Caco-2 (cell line): ENCODE measurements at regions not wholly inside any gene's neighbourhood (a gene's known extent, or its start where the extent isn't known, plus 50 kb on each side); places are given as distances from the start of the nearest gene placed in this dataset.
"Not testable (repeated sequence)": the region's sequence is repeated elsewhere in the genome, so short reads cannot be mapped to it uniquely, and the experiment has no call there.

ENCODE experiments used
- BruUV-seq: library from RNA; stranded (reverse); fragments of 400-500 nt; replicated peaks from 2 replicates; lab custom pipeline; 2021; lab: Mats Ljungman, UMichigan
- CTCF ChIA-PET: fragments of 300-600 bp; sonication (Branson Sonifier 250); formaldehyde crosslinking; loops from one replicate; lab custom pipeline; 2022; ENCODE audit warnings: antibody characterized with exemption; lab: Charles Lee
- POLR2A ChIA-PET: fragments of 300-600 bp; sonication (Branson Sonifier 250); formaldehyde crosslinking; loops from one replicate; lab custom pipeline; 2022; ENCODE audit warnings: antibody characterized with exemption; lab: Charles Lee
- DNase-seq, 2 experiments: peaks; one replicate each; pipeline versions ENCODE4 v3.0.0 to v3.0.0-alpha.2; 2020 to 2022
- H3K27me3 ChIP-seq: replicated peaks from 2 replicates; pipeline ENCODE4 v1.6.0; 2011; ENCODE audit warnings: low read length; ENCODE audit not compliant: control insufficient read depth, insufficient read depth
- H3K36me3 ChIP-seq: 2 replicates; pipeline ENCODE4 v1.5.1; 2011; ENCODE audit warnings: low read length; ENCODE audit not compliant: control insufficient read depth, insufficient read depth
- H3K4me1 ChIP-seq: fragments of 250-450 bp; sonication (Bioruptor Pico); 2 replicates; pipeline ENCODE4 v1.5.1; 2020; ENCODE audit warnings: mild to moderate bottlenecking
- H3K4me3 ChIP-seq: 2 replicates; pipeline ENCODE4 v1.5.1; 2011; ENCODE audit warnings: low read depth, mild to moderate bottlenecking, control low read depth, low read length
- H3K9me3 ChIP-seq: fragments of 250-450 bp; sonication (Bioruptor Pico); 2 replicates; pipeline ENCODE4 v1.5.1; 2020; ENCODE audit warnings: mild to moderate bottlenecking, moderate library complexity
- H3K27ac Mint-ChIP-seq: one replicate; pipeline ENCODE4 v1.8.0; 2022; ENCODE audit warnings: mixed read lengths; ENCODE audit not compliant: unreplicated experiment
- H3K27me3 Mint-ChIP-seq: one replicate; pipeline ENCODE4 v1.8.0; 2022; ENCODE audit warnings: mixed read lengths; ENCODE audit not compliant: insufficient read depth, unreplicated experiment
- H3K36me3 Mint-ChIP-seq: one replicate; pipeline ENCODE4 v1.8.0; 2022; ENCODE audit warnings: mild to moderate bottlenecking, mixed read lengths; ENCODE audit not compliant: insufficient read depth, unreplicated experiment
- H3K4me1 Mint-ChIP-seq: one replicate; pipeline ENCODE4 v1.8.0; 2022; ENCODE audit warnings: low read depth, mixed read lengths; ENCODE audit not compliant: unreplicated experiment
- H3K4me3 Mint-ChIP-seq: one replicate; pipeline ENCODE4 v1.8.0; 2022; ENCODE audit warnings: mild to moderate bottlenecking, moderate library complexity, mixed read lengths; ENCODE audit not compliant: unreplicated experiment
- H3K9me3 Mint-ChIP-seq: one replicate; pipeline ENCODE4 v1.8.0; 2022; ENCODE audit warnings: mixed read lengths; ENCODE audit not compliant: unreplicated experiment
- CTCF ChIP-seq, 2 experiments: fragments of 200-600 bp in 1 of 2; IDR thresholded peaks; 1 replicate in 1 of 2; 2 replicates in 1 of 2; pipeline versions ENCODE4 v1.5.1 to v1.8.0; 2011 to 2022; ENCODE audit warnings: antibody characterized with exemption in 1 of 2, control low read depth in 1 of 2, inconsistent platforms in 1 of 2, low read depth in 1 of 2, low read length in 1 of 2, mild to moderate bottlenecking in 1 of 2, moderate library complexity in 1 of 2; ENCODE audit not compliant: insufficient read depth in 1 of 2, severe bottlenecking in 1 of 2, unreplicated experiment in 1 of 2
- intact Hi-C: fragments of 100-400 bp; cut with micrococcal nuclease; formaldehyde crosslinking; loops from one replicate; pipeline ENCODE4 v1.10.0; 2022; ENCODE audit not compliant: unreplicated experiment

- no peak for TF ChIP-seq CTCF (IDR thresholded peaks at IDR 0.05; ENCODE audit: insufficient read depth in 1 of 2, low read depth in 1 of 2, low read length in 1 of 2, severe bottlenecking in 1 of 2, unreplicated experiment in 1 of 2)
- no peak for DNase-seq
- no peaks in the 10 kb centered on the region for H3K36me3 ChIP-seq
- no TSS peak for BruUV-seq
- H3K9me3 ChIP-seq = no peaks in the 10 kb centered on the region
- intact Hi-C loops = no loop called here
- ChIA-PET POLR2A (no interaction called here), CTCF (no interaction called here)
- no peaks in the 10 kb centered on the region for H3K4me1 ChIP-seq
- Mint-ChIP-seq H3K27ac (no peak overlapping the region), H3K36me3 (no peaks in the 10 kb centered on the region), H3K4me1 (no peaks in the 10 kb centered on the region), H3K4me3 (no peak overlapping the region), H3K27me3 (peaks cover 8% of the 10 kb centered on the region), H3K9me3 (peaks cover 33% of the 10 kb centered on the region)
- no peaks in the 10 kb centered on the region for H3K27me3 ChIP-seq
- H3K4me3 ChIP-seq = no peak overlapping the region
Measured at GRCh38 chrX:1118572-1119199, 93.8 kb downstream of the CRLF2 start.

GRCh38 chrX:1115411-1115810 is 97.0 kb downstream of the CRLF2 start:
- H3K9me3 Mint-ChIP-seq = peaks cover 17% of the 10 kb centered on the region
- H3K36me3 Mint-ChIP-seq, H3K36me3 ChIP-seq, H3K27me3 Mint-ChIP-seq, H3K4me3 Mint-ChIP-seq, H3K4me1 Mint-ChIP-seq, H3K4me1 ChIP-seq, H3K27ac Mint-ChIP-seq, DNase-seq, CTCF ChIA-PET, H3K27me3 ChIP-seq, POLR2A ChIA-PET, BruUV-seq, H3K4me3 ChIP-seq, H3K9me3 ChIP-seq, intact Hi-C loops: not testable (repeated sequence)

- BruUV-seq = no TSS peak
- intact Hi-C loops = no loop called here
- POLR2A ChIA-PET = no interaction called here
- H3K27me3 ChIP-seq = no peaks in the 10 kb centered on the region
- no peaks in the 10 kb centered on the region for H3K36me3 ChIP-seq
- no peaks in the 10 kb centered on the region for H3K4me1 ChIP-seq
- Mint-ChIP-seq H3K36me3 (no peaks in the 10 kb centered on the region), H3K4me1 (no peaks in the 10 kb centered on the region), H3K9me3 (no peaks in the 10 kb centered on the region), H3K27ac (no peak overlapping the region), H3K4me3 (no peak overlapping the region), H3K27me3 (peaks cover 4% of the 10 kb centered on the region)
- no peak overlapping the region for H3K4me3 ChIP-seq
- CTCF ChIA-PET = no interaction called here
- H3K9me3 ChIP-seq = no peaks in the 10 kb centered on the region; the same call in 1 of the 2 replicates
- no peak for DNase-seq
- no peak for TF ChIP-seq CTCF (IDR thresholded peaks at IDR 0.05; ENCODE audit: insufficient read depth in 1 of 2, low read depth in 1 of 2, low read length in 1 of 2, severe bottlenecking in 1 of 2, unreplicated experiment in 1 of 2)
Measured at GRCh38 chrX:1112321-1112720, 100.1 kb downstream of the CRLF2 start.
